ENCODE measurements at regions not wholly inside any gene's neighbourhood (a gene's known extent, or its start where the extent isn't known, plus 50 kb on each side); places are given as distances from the start of the nearest gene placed in this dataset.

DNA sequence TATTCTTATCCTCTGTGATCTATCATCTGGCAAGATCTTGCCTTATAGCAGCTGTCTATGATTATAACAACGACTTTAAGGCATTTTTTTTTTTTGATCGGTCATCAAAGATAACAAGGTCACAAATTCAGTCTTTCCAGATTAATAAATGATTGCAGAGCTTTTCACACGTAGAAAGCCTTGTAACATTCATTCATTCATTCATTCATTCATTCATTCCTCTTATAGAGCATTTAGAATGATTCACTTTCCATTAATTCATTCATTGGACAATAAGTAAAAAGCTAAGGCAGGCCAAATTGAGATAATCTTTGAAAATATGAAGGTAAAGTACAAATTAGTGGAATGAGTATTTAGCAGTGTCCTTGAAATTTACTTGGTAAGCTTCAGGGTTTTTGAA is 223.7 kb downstream of the NUP35 start:
- TF ChIP-seq EZH2 (IDR thresholded peaks at IDR 0.05; ENCODE audit: insufficient read depth, poor library complexity, severe bottlenecking) (no peak), EZH2phosphoT487 (IDR thresholded peaks at IDR 0.05; ENCODE audit: insufficient read depth, low read depth) (no peak)

Measured in GM23248 (cell line).